Inflammatory macrophage treated with lipopolysaccharide for 1 hour (primary cell): ENCODE measurements at regions not wholly inside any gene's neighbourhood (a gene's known extent, or its start where the extent isn't known, plus 50 kb on each side); places are given as distances from the start of the nearest gene placed in this dataset.
"Not testable (repeated sequence)": the region's sequence is repeated elsewhere in the genome, so short reads cannot be mapped to it uniquely, and the experiment has no call there.

Source experiments
- DNase-seq, 2 donors: peaks; one replicate each; pipeline ENCODE4 v3.0.0-alpha.2; 2020 to 2022

DNA sequence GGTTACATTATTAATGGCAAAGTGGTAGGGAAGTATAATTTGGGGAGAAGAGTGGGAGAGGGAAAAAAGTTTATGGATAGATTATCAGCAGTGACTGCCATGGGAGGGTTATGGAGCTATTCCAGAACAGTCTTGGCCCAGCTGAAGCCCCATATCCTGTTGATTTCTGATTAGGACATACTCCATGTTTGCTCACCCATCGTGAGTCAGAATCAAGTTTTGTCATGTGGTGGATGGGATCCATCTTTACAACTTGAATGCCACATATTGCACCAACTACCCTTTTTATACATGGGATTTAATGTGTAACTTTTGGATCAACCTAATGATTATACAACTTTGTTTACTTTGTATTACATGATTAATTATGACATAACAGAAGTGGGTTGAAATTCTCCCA lies 217.0 kb downstream of the HAO1 start:
- no peak for DNase-seq

DNA sequence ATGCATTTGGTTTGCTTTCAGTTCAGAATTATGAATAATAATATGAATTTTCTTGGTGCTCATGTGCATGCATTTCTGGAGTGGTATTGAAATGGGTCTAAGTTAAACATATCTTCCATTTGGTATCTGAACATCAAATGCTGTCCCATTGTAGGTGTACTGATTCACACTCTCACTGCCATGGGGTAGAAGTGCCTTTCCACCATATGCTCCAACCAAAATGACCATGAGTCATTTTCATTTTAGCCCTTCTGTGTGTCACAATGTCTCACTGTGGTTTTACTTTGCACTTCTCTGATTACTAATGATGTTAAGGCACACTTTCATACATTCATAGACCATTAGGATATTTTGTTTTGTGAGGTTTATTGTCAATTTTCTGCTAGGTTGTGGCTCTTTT lies 211.9 kb downstream of the HAO1 start:
- no peak for DNase-seq

DNA sequence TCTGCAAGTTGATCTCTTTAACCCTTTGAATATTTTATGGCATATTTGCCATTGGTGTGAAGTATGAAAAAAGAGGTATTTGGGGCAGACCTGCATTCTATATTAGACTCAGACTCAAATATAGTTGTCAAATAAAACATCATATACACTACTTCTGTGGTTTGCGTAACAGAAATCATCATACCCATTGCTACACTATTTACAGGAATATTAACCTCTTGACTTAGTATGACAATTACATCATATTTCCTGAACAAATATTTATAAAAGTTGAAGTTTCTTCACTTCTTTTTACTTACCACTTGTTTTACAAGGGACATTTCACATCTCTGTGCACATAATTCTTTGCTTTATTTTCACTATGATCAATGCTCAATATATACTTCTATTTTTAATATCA lies 206.0 kb downstream of the HAO1 start:
- no peak for DNase-seq

DNA sequence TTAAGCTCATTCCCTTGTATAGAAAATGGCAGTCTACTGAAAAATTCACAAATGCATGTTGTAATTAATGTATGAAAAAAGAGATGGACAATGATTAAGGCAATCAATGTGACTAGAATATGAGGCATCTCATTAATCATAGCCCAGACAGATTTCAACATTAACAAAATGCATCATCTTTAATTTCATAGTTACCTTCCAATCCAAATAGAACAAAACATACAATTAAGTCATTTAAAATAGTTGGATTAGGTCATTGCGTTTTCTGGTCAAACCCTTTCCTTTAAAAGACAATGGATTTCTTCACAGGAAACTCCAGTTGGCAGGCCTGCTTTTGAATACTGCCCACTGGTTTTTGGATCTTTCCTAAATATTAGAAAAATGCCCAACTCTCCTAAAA lies 203.9 kb downstream of the HAO1 start:
- DNase-seq, result no peak

DNA sequence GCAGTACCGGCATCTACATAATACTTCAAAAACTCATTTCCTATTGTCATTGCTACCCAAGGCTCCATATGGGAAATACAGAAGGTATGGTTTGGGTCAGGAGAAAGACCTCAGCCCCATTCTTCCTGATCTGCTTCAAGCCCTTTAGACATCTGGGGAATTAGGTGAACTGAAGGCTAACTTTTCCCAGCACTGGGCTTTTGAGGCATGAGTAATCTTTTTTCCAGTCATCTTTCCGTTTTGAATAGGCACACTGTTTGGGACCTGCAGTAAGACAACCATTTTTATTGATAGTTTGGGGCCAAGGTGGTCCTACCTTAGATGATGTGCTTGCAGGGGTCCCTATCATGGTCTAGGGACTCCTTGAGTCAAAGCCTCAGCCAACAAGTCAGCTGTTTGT lies 198.4 kb downstream of the HAO1 start:
- no peak for DNase-seq

DNA sequence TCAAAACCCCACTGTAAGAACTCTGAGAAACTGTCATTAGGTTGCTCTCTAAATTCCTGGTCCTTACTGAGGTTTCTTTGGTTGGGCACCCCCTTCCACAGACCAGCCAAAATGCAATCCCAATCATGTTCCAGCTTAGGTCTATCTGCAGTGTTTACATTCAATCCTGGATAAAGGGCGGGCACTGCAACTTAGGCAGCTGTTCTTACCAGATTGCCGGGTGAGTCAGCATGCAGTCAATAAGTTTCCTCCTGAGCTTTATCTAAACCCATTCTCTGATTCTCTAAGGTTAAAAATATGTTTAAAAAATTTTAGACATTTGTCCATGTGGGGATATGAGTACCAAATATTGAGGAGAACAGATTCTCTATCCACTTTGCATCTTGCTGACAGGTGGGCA lies 197.8 kb downstream of the HAO1 start:
- no peak for DNase-seq

DNA sequence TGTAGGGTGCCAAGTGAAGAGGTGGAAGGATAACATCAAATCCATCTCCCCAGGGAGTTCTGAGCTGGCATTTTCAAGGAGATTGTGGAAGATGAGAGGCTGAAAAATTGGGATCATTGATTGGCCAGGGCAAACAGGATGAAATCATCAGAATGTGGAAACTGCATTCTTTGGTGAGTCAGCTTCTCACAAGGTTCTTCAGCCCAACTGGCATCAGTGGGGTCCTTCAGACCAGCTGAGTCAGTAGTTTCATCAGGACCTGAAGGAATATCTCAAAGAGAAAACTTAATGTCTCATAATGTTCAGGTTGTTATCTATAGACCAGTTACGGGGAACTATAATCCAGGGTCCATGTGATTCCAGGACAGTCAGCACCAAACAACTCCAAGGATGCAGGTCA lies 195.8 kb downstream of the HAO1 start:
- no peak for DNase-seq

DNA sequence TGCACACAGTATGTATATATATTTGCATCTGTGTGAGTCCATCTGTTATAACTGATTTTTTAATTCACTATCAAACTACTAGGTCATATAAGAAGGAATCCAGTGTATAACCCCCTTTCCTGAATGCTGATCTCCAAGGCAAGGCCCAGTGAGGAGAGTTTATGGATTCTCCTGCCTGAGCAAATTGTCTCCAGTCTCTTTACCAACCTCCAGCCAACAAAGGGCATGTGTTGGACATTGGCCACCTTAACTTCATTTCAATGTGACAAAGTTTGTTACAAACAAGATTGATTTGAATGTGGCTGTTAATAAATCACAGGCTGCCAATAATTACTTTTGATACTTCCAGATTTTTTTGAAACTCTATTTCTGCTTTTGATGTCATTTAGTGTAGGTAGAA lies 191.6 kb downstream of the HAO1 start:
- no peak for DNase-seq

DNA sequence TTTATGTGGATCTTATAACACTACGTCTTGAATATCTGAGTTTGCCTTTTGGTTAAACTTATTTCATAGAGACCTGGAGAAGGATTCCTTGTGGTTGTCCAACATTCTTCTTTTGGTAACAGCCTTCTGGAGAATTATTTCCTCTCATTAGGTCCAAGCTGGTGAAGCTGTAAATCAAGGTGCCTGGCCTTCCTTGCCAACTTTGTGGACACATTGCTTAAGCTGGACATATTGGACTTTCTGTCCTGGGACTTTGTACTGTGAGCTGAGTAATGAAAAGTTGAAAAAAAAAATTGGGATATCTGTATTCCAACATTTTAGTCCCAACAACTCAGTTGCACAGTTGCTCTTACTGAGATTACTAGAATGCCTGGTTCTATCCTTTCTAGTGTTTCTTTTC lies 186.2 kb downstream of the HAO1 start:
- no peak for DNase-seq

DNA sequence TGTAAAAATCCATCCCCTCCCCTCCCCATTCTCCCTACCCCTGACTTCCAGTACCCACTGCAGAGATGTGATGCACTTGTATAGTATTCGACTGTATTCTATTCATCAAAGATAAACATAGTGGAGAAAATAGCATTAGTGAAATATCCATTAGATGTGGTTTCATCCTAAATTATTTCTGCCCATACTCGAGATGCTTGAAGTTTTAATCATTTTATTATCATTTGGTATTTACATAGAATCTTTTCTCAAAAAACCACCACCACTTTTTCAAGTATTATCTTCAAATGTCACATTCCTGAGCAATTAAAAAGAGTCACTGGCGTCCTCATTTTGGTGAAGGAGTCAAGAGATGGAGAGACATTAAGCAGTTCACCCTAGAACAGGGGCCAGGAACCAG lies 181.9 kb downstream of the HAO1 start:
- no peak for DNase-seq

DNA sequence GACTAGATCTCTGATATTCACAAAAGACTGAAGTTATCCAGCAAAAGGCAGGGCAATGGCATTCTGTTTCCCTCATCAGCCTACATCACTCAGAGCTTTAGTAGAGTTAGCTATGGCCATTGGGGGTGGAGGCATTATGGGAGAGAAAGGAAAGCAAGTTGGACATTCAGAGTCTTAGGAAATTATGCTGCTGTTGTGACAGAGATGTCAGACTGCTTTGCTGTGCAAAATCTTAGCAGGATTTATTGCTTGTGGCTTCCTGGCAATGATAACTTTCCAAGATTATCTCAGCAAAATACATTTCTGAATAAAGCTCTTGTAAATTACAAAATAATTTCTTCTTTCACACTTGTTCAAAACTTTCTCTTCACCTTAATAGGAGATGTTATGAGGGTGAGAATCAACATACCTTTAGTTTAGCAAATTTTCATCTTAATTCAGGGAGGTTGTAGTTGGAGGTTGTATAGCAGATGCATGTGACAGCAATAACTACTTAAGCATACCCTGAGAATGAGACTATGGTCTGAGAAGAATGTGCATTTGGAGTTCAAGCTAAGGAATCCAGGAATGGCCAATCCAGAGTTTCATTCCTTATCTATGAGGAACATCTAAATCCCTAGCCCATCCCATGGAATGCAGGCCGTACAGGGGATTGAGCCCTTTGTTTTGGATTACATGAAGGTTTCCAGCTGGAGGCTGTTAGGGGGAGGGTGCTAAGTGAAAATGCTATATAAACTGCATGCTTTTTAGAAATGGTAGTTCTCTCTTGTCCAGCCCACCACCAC lies 179.8 kb downstream of the HAO1 start:
- no peak for DNase-seq

DNA sequence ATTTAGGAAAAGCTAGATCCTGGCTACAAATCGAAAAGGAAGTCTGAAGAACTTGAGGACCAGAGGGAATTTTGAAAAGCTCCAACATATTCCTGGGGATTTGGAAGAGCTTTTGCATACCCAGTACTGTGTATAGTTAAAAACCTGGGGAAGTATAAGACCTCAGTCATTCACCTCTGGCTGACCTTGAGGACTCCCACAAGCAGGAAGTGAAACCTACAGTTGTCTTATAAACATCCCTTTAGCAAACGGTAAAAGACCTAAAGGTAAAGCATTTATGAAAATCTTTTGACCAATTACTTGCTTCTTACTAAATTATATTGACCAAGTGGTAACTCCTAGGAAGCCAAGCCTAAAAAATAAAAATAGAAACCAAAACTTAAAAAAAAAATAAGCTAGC lies 175.0 kb downstream of the HAO1 start:
- no peak for DNase-seq

DNA sequence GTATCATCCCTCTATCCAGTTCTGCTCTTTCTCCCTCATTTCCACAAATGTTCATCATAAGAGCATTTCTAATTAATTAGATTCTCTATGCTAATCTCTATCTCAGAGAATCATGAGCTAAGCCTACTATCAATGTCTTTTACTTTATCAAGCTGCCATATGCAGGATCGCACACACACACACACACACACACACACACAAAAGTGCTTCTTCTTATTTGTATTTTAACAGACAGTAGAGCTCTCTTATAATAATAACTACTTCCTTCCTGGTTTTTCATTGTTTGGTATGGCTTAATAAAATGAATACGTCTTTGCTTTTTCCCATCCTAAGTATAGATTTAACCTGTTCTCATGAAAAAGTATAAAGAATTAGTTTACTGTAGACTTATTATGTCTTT lies 170.2 kb downstream of the HAO1 start:
- DNase-seq, result no peak

DNA sequence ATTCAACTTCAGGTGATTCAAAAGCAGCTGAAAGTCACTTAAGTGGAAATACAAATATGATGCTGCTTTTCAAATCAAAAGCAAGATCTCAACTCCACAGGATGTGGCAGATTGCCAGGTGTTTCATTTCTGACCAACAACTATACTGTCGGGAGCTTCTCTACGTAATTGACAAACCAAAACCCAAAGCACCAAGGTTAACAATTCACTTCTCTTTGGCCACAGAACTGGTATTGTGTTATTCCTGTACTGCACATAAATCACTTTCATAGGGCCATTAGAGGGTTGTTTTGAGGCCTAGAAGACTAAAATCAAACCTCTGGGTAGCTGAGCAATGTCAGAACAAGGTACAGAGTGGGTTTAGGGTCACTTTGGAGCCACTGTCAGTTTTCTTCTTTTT lies 169.7 kb downstream of the HAO1 start:
- no peak for DNase-seq

DNA sequence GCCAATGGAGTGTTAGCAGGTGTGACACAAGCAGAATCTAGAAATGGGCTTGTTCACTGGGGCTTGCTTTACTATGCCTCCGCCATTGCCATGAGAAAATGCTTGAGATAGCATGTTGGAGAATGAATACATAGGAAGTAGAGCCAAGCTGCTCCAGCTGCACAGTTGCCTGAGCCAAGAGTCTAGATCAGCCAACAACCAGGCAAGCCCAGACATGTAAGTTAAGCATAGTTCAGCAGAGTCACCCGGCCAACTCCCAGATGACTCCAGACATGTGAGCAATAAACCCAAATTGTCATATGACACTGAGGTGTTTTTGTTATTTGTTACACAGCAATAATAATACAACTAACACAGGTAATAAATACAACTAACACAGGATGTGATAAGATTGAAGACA lies 167.9 kb downstream of the HAO1 start:
- DNase-seq, result no peak

DNA sequence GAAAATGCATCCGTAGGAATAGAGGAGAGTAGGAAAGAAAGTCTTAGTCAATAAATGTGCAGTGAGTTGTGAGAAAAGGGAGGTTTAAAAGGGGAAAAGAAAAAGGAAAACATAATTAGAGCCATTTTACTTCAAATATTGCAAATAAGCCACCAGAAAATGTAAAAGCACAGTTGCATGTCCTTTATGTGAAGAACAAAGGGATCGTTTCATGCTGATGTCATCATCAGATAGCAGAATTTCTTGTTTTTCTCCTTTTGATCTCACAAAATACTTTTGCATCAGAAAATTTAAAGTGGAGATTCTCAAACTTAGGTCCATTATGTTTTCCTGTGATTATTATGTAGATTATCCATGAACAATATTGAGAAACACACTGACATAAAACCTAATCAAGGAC lies 166.7 kb downstream of the HAO1 start:
- no peak for DNase-seq

DNA sequence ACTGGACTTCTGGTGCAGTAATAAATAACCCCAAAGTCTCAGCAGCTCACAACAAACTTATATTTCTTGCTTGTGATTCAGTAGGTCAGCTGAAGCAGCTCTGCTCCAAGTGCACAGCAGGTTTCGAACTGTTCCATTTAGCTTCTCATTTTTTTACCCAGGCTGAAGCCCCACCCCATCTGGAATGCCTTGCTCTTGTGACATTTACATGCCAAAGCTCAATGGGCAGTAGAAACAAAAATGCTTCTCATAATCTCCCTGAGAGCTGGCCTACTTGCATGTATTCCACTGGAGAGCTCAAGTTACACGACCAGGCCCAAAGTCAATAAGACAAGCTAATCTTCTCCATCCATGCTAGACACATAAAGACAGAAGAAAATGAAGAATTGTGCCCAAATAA lies 165.2 kb downstream of the HAO1 start:
- DNase-seq, result no peak

DNA sequence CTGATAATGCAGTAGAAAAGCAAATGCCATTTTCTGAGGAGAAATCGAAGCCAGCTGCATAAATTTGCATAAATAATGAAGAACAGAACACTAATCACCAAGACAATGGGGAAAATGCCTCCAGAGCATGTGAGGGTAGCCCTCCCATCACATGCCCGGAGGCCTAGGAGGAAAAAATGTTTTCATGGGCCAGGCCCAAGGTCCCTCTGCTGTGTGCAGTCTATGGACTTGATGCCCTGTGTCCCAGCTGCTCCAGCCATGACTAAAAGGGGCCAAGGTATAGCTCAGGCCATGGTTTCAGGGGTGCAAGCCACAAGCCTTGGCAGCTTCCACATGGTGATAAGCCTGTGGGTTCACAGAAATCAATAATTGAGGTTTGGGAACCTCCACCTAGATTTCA lies 164.1 kb downstream of the HAO1 start:
- DNase-seq, result no peak

DNA sequence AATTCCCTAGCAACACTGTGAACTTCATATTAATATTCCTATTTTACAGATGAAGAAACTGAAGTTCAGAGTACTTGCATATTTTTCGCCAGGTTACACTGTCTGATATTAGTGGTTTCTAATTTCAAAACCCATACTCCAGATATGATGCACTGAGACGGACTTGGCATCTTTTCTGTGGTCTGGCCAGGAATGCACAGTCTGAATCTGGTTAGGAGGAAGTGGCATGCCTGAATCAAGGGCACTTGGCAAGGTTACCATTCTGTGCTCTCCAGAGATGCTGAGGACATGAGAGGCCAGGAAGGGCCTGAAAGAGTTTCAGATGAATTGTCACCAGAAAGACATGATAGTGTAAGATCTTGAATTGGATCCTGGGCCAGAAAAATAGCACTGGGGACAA lies 150.1 kb downstream of the HAO1 start:
- no peak for DNase-seq

DNA sequence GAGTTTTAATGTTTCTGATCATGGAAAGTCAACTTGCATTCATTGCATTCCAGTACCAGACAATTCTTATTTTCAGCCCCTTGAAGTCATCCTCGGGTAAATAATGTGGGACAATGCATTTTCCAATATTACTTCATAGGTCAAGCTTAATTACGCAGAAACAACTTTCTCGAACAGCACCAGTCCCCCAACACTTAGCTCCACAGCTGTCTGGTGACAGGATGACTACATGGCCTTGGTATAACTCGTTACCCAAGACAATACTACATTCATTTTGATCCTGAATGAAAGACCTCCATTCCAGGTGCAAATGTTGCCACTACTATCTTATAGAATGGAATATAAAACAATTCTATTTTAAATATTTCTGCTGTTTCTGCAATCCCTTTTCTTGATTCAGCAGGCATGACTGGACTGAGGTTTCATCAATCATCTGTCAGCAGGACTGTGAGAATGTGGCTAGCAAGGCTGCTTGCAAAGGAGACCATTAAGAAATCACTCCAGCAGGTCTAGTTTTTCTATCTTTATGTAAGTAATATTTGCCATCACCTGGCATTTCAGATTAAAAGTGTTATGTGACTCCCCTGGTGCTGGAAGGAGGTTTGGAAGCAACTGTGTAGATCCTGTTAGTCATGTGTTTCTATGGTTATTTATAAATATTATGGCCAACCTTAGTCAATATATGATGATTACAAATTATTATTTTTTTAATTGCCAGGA lies 147.9 kb downstream of the HAO1 start:
- DNase-seq, result no peak

DNA sequence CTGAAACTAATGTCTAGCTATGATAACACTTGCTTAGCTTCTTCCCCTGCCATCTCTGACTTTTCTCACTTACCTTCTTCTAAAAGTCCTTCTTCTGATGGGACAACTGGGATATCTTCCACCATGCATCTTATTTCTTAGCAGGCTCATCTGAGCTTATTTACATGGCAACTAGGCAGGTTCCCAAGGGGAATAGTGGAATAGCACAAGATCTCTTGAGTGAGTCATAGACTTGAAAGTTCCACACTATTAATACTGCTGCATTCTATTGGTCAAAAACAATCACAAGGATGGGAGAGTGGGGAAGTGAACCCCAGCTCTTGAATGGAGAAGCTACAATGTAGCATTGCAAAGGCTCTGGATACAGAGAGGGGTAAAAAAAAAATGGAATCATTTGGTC lies 142.1 kb downstream of the HAO1 start:
- DNase-seq, result no peak

DNA sequence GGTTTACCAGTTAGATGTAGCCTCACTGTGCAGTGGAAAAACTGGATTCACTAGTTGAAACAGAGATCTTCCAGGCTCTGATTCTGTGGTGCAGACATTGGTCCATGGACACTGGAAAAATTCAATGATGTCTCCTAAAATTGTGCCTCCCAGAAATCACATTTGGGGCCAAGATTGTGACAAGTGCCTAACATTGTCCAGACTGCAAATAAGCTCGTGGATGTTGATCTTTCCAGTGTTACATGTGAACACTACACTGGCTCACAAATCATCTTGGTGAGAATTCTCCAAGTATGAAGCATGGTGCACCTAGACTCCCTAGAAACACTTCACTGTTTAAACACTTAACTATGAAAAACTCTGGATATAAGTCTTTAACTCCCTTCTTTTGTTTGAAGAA lies 140.4 kb downstream of the HAO1 start:
- no peak for DNase-seq

DNA sequence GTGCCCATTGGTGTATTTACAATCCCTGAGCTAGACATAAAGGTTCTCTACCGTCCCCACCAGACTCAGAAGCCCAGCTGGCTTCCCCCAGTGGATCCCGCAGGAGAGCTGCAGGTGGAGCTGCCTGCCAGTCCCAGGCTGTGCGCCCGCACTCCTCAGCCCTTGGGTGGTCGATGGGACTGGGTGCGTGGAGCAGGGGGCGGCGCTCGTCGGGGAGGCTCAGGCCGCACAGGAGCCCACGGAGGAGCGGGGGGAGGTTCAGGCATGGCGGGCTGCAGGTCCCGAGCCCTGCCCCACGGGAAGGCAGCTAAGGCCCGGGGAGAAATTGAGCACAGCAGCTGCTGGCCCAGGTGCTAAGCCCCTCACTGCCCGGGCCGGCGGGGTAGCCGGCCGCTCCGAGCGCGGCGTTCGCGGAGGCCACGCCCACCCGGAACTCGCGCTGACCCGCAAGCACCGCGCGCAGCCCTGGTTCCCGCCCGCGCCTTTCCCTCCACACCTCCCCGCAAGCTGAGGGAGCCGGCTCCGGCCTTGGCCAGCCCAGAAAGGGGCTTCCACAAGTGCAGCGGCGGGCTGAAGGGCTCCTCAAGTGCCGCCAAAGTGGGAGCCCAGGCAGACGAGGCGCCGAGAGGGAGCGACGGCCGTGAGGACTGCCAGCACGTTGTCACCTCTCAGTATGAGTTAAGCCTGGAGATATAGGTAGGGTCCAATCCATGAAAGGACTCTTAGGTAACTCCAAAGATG lies 136.7 kb downstream of the HAO1 start:
- DNase-seq, result not testable (repeated sequence)

DNA sequence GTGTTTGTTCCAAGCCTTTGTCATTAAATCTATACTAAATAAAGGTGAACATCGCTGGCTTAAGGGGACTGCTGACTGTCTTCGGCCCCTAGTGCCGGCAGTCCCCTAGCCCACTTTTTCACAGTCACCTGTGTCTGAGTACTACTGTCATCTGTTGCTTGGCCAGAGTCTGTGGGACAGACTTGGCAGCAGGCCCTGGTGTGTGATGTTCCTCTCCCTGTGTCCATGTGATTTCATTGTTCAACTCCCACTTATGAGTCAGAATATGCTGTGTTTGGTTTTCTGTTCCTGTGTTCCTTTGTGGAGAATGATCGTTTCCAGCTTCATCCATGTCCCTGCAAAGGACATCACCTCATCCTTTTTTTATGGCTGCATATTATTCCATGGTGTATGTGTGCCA lies 133.4 kb downstream of the HAO1 start:
- DNase-seq, result no peak
